RPMI7951 (cell line): ENCODE measurements at regions not wholly inside any gene's neighbourhood (a gene's known extent, or its start where the extent isn't known, plus 50 kb on each side); places are given as distances from the start of the nearest gene placed in this dataset.
"Not testable (repeated sequence)": the region's sequence is repeated elsewhere in the genome, so short reads cannot be mapped to it uniquely, and the experiment has no call there.

Experiments used
- DNase-seq: peaks from one replicate; pipeline ENCODE4 v3.0.0-alpha.2; 2012; ENCODE audit warnings: low read depth

- DNase-seq = no peak
These were observed 235.5 kb upstream of the ACVR2A start for GRCh38 chr2:147609301-147609700.

- DNase-seq = no peak
These were observed 237.4 kb upstream of the ACVR2A start for GRCh38 chr2:147607379-147607778.

- no peak for DNase-seq
These were observed 241.0 kb upstream of the ACVR2A start for GRCh38 chr2:147603876-147604275.

- DNase-seq = no peak
These were observed 241.4 kb upstream of the ACVR2A start for GRCh38 chr2:147603447-147603846.

- DNase-seq = no peak
These were observed 244.2 kb upstream of the ACVR2A start for GRCh38 chr2:147600646-147601045.

- no peak for DNase-seq
These were observed 244.6 kb upstream of the ACVR2A start for GRCh38 chr2:147600223-147600622.

GRCh38 chr2:147595200-147595599 lies 249.6 kb upstream of the ACVR2A start:
- no peak for DNase-seq

GRCh38 chr2:147594038-147594437 lies 250.8 kb upstream of the ACVR2A start:
- no peak for DNase-seq

- DNase-seq = not testable (repeated sequence)
These were observed 252.0 kb upstream of the ACVR2A start for GRCh38 chr2:147592784-147593183.

GRCh38 chr2:147589127-147589526 lies 255.7 kb upstream of the ACVR2A start:
- no peak for DNase-seq

GRCh38 chr2:147588191-147588590 lies 256.6 kb upstream of the ACVR2A start:
- peak; percentile 4 for DNase-seq

GRCh38 chr2:147578529-147578928 lies 266.3 kb upstream of the ACVR2A start:
- no peak for DNase-seq

- no peak for DNase-seq
These were observed 266.8 kb upstream of the ACVR2A start for GRCh38 chr2:147577998-147578380.

- DNase-seq = no peak
These were observed 267.4 kb upstream of the ACVR2A start for GRCh38 chr2:147577323-147577997.

GRCh38 chr2:147575106-147575505 lies 269.7 kb upstream of the ACVR2A start:
- DNase-seq = no peak

GRCh38 chr2:147572622-147573021 lies 272.2 kb upstream of the ACVR2A start:
- no peak for DNase-seq

GRCh38 chr2:147569426-147569825 lies 275.4 kb upstream of the ACVR2A start:
- no peak for DNase-seq

GRCh38 chr2:147568109-147568508 lies 276.7 kb upstream of the ACVR2A start:
- DNase-seq = no peak

GRCh38 chr2:147567136-147567535 lies 277.7 kb upstream of the ACVR2A start:
- no peak for DNase-seq

- no peak for DNase-seq
These were observed 283.9 kb upstream of the ACVR2A start for GRCh38 chr2:147560810-147561535.

GRCh38 chr2:147559070-147559725 lies 285.6 kb upstream of the ACVR2A start:
- no peak for DNase-seq

GRCh38 chr2:147558620-147559019 lies 286.2 kb upstream of the ACVR2A start:
- DNase-seq = no peak

GRCh38 chr2:147554521-147555107 lies 290.2 kb upstream of the ACVR2A start:
- DNase-seq = no peak
